ENCODE measurements at regions not wholly inside any gene's neighbourhood (a gene's known extent, or its start where the extent isn't known, plus 50 kb on each side); places are given as distances from the start of the nearest gene placed in this dataset.

GRCh38 chr5:96609369-96609768 lies 52.8 kb upstream of the CAST start:
- no peaks in the 10 kb centered on the region for H4K20me1 ChIP-seq (ENCODE audit: insufficient read depth)
- no peak overlapping the region for H3K27ac ChIP-seq
- no peak overlapping the region for H3K4me3 ChIP-seq (IDR thresholded peaks at IDR 0.05; ENCODE audit: insufficient read depth, low read depth, low read length)
- H3K9ac ChIP-seq = no peak overlapping the region
- H3K36me3 ChIP-seq (ENCODE audit: insufficient read depth) = no peaks in the 10 kb centered on the region
- no peaks in the 10 kb centered on the region for H3K27me3 ChIP-seq (ENCODE audit: insufficient read depth, low read depth)
- H2AFZ ChIP-seq (ENCODE audit: low read depth) = no peak overlapping the region
- no peak for TF ChIP-seq CTCF (conservative IDR thresholded peaks at IDR 0.05; ENCODE audit: low read depth, low read length)
- H3K79me2 ChIP-seq (ENCODE audit: insufficient read depth, low read depth) = no peaks in the 10 kb centered on the region
- peaks cover 3% of the 10 kb centered on the region for H3K4me1 ChIP-seq (ENCODE audit: low read depth, poor library complexity, severe bottlenecking)
- H3K4me2 ChIP-seq = no peak overlapping the region

GRCh38 chr5:96610747-96611146 lies 51.4 kb upstream of the CAST start:
- Histone ChIP-seq H3K27me3 (ENCODE audit: insufficient read depth, low read depth) (no peaks in the 10 kb centered on the region), H3K79me2 (ENCODE audit: insufficient read depth, low read depth) (no peaks in the 10 kb centered on the region), H3K36me3 (ENCODE audit: insufficient read depth) (no peaks in the 10 kb centered on the region), H3K9ac (no peak overlapping the region), H3K4me2 (no peak overlapping the region), H3K4me3 (IDR thresholded peaks at IDR 0.05; ENCODE audit: insufficient read depth, low read depth, low read length) (no peak overlapping the region), H2AFZ (ENCODE audit: low read depth) (no peak overlapping the region), H3K27ac (no peak overlapping the region), H4K20me1 (ENCODE audit: insufficient read depth) (no peaks in the 10 kb centered on the region), H3K4me1 (ENCODE audit: low read depth, poor library complexity, severe bottlenecking) (peaks cover 3% of the 10 kb centered on the region)
- TF ChIP-seq CTCF (conservative IDR thresholded peaks at IDR 0.05; ENCODE audit: low read depth, low read length) = no peak

- Histone ChIP-seq H3K79me2 (ENCODE audit: insufficient read depth, low read depth) (no peaks in the 10 kb centered on the region), H3K4me3 (IDR thresholded peaks at IDR 0.05; ENCODE audit: insufficient read depth, low read depth, low read length) (no peak overlapping the region), H3K27ac (no peak overlapping the region), H3K4me1 (ENCODE audit: low read depth, poor library complexity, severe bottlenecking) (peaks cover 3% of the 10 kb centered on the region), H3K4me2 (no peak overlapping the region), H3K36me3 (ENCODE audit: insufficient read depth) (no peaks in the 10 kb centered on the region), H3K27me3 (ENCODE audit: insufficient read depth, low read depth) (no peaks in the 10 kb centered on the region), H2AFZ (ENCODE audit: low read depth) (no peak overlapping the region), H4K20me1 (ENCODE audit: insufficient read depth) (no peaks in the 10 kb centered on the region), H3K9ac (no peak overlapping the region)
- TF ChIP-seq CTCF (conservative IDR thresholded peaks at IDR 0.05; ENCODE audit: low read depth, low read length) = no peak
These were observed 50.2 kb upstream of the CAST start for GRCh38 chr5:96611946-96612345.

Measured in KMS-11 (cell line).